ENCODE measurements at regions not wholly inside any gene's neighbourhood (a gene's known extent, or its start where the extent isn't known, plus 50 kb on each side); places are given as distances from the start of the nearest gene placed in this dataset.
"Not testable (repeated sequence)": the region's sequence is repeated elsewhere in the genome, so short reads cannot be mapped to it uniquely, and the experiment has no call there.

DNA sequence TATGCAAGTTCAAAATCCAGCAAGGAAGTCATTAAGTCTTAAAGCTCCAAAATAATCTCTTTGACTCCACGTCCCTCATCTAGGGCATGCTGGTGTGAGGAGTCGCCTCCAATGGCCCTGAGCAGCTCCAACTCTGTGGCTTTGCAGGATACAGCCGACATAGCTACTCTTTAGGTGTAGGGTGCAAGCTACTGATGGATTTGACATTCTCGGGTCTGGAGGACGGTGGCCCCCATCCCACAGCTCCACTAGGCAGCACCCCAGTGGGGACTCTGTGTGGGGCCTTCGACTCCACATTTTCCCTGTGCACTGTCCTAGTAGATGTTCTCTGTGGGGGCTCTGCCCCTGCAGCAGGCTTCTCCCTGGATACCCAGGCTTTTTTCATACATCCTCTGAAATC lies 333.2 kb upstream of the FGF13 start:
- DNase-seq (ENCODE audit: low read depth, low spot score) = no peak

GRCh38 chrX:139039041-139039440 lies 327.5 kb upstream of the FGF13 start:
- DNase-seq (ENCODE audit: low read depth, low spot score) = no peak

GRCh38 chrX:139026811-139027210 lies 315.3 kb upstream of the FGF13 start:
- DNase-seq (ENCODE audit: low read depth, low spot score) = no peak

- DNase-seq (ENCODE audit: low read depth, low spot score) = no peak
Measured at GRCh38 chrX:139026406-139026805, 314.9 kb upstream of the FGF13 start.

GRCh38 chrX:139025816-139026215 lies 314.3 kb upstream of the FGF13 start:
- DNase-seq (ENCODE audit: low read depth, low spot score) = no peak

GRCh38 chrX:139023531-139023930 lies 312.0 kb upstream of the FGF13 start:
- DNase-seq (ENCODE audit: low read depth, low spot score) = no peak

DNA sequence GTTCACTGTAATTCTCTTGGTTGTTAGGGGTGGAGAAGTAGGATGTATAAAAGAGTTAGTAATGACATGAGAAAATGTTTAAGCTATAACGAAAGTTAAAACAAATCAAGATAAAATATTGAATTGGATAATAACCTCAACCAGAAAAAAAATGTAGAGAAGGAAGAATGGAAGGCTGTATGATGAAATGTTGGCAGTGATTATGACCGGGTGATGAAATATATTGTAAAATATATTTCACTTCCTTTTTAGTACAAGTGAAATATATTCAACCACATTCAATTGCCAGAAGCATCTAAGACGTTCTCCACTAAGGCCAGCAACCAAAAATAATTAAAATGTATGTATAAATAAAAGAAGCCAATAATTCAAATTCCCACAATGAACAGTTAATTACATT lies 309.3 kb upstream of the FGF13 start:
- DNase-seq (ENCODE audit: low read depth, low spot score) = no peak

DNA sequence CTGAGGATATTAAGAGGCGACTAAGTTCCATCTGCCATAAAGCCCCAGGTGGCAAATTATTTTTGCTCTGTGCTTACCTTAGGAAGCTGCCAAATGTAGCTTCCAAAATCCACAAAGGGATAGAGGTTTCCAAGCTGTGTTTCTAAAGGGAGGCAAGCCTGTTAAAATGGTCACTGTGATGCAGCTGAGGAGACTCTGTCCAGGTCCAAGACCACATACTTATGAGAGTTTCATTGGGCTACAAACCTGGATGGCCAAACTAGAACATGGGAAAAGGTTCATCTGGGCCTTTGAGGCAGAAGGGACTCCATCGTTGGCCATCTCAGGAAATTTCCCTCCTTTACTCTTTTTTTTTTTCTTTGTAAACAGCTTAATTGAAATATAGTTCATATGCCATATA lies 306.9 kb upstream of the FGF13 start:
- no peak for DNase-seq (ENCODE audit: low read depth, low spot score)

GRCh38 chrX:139015627-139016026 lies 304.1 kb upstream of the FGF13 start:
- DNase-seq (ENCODE audit: low read depth, low spot score) = no peak

GRCh38 chrX:139008185-139008584 lies 296.7 kb upstream of the FGF13 start:
- DNase-seq (ENCODE audit: low read depth, low spot score) = no peak

- not testable (repeated sequence) for DNase-seq (ENCODE audit: low read depth, low spot score)
Measured at GRCh38 chrX:139003856-139004527, 292.5 kb upstream of the FGF13 start.

DNA sequence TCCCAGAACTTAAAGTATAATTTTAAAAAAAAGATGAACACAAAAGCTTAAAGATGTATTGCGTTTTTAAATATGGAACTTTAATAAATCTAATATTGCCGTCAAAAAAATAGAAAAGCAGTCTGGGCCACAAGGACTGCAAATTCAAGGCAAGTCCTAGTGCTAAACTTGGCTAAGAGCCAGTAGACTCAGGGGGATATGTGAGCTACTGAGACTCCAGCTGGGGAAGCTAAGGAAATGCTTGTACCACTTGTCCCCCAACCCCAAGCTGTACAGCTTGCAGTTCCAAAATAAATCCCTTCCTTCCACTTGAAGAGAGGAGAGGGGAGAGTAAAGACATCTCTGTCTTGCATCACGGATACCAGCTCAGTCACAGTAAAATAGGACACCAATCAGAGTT lies 290.8 kb upstream of the FGF13 start:
- DNase-seq (ENCODE audit: low read depth, low spot score) = no peak

- DNase-seq (ENCODE audit: low read depth, low spot score) = no peak
Measured at GRCh38 chrX:138996268-138996667, 284.8 kb upstream of the FGF13 start.

- DNase-seq (ENCODE audit: low read depth, low spot score) = no peak
Measured at GRCh38 chrX:138995458-138995857, 283.9 kb upstream of the FGF13 start.

DNA sequence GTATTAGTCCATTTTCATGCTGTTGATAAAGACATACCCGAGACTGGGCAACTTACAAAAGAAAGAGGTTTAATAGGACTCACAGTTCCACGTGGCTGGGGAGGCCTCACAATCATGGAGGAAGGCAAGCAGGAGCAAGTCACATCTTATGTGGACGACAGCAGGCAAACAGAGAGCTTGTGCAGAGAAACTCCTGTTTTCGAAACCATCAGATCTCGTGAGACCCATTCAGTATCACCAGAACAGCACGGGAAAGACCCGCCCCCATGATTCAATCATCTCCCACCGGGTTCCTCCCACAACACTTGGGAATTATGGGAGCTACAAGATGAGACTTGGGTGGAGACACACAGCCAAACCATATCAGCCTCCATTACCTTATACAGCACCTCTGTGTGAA lies 278.9 kb upstream of the FGF13 start:
- DNase-seq (ENCODE audit: low read depth, low spot score) = not testable (repeated sequence)

GRCh38 chrX:138986866-138987265 lies 275.3 kb upstream of the FGF13 start:
- DNase-seq (ENCODE audit: low read depth, low spot score) = no peak

DNA sequence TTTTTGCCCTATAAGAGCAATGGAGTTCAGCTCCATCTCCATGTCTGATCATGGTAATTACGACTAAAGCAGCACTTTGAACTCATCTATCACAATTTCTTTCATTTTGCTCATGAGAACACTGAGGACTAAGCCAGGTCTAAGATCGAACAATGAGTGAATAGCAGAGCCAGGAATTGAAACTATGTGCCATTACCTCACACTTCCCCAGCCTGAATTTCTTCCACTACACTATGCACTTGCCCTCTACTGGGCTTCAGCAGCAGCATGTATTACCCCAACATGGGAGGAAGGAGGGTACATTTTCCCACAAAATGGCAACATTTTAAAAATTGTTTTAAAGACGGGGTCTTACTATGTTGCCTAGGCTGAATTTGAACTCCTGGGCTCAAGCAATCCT lies 274.7 kb upstream of the FGF13 start:
- no peak for DNase-seq (ENCODE audit: low read depth, low spot score)

DNA sequence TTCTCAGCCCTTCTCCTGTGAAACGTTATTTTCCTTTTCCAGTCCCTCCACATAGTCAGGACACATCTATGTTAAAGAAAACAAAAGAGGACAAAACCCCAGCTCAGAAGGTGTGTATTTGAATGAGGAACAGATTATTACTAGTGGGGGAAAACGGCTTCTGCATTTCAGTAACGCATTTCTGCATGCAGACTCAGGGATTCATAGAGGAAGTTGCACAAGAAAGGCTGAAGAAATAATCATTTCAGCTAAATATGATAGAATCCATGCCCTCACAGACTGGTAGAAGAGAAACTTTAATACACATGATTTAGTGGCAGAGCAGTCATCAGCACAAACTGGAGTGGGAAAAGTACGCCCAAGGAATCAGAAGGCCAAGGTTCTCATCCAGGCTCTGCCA lies 270.8 kb upstream of the FGF13 start:
- DNase-seq (ENCODE audit: low read depth, low spot score) = no peak

DNA sequence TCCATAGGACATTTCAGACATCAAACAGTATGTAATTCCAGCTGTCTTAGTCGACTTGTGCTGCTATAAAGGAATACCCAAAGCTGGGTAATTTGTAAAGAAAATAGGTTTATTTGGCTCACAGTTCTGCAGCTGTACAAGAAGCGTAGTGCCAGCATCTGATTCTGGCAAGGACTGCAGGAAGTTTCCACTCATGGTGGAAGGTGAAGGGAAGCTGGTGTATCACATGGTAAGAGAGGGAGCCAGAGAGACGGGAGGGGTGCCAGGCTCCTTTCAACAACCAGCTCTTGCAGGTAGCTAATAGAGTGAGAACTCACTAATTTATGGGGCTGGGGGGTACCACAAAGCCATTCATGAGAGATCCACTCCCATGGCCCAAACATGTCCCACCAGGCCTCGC lies 253.0 kb upstream of the FGF13 start:
- no peak for DNase-seq (ENCODE audit: low read depth, low spot score)

GRCh38 chrX:138962419-138962818 lies 250.9 kb upstream of the FGF13 start:
- DNase-seq (ENCODE audit: low read depth, low spot score) = not testable (repeated sequence)

- no peak for DNase-seq (ENCODE audit: low read depth, low spot score)
Measured at GRCh38 chrX:138954976-138955375, 243.5 kb upstream of the FGF13 start.

DNA sequence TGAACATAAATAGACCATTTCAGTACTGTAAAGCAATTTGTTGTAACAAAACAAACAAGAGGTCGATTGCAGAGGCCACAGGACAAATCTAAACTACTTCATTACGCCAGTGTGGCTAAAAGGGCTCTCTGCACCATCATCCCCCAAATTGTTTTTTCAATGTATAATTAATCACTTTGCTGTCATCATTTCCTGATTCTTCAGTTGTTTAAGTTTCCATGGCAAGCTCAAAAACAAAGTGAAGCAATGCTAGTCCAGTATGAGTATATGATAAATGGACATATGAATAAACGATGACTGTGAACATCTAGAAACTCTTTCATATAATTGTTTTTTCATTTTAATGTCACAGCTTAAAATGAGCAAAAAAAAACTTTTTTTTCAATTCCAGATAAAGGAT lies 235.4 kb upstream of the FGF13 start:
- no peak for DNase-seq (ENCODE audit: low read depth, low spot score)

- no peak for DNase-seq (ENCODE audit: low read depth, low spot score)
Measured at GRCh38 chrX:138945219-138945618, 233.7 kb upstream of the FGF13 start.

- no peak for DNase-seq (ENCODE audit: low read depth, low spot score)
Measured at GRCh38 chrX:138939038-138939437, 227.5 kb upstream of the FGF13 start.
